ENCODE measurements at regions not wholly inside any gene's neighbourhood (a gene's known extent, or its start where the extent isn't known, plus 50 kb on each side); places are given as distances from the start of the nearest gene placed in this dataset.

- FAIRE-seq (no peak), DNase-seq (ENCODE audit: low read depth) (no peak)
- no peak for TF ChIP-seq CTCF (IDR thresholded peaks at IDR 0.05; ENCODE audit: insufficient read depth, low read length, severe bottlenecking)
- H3K4me3 ChIP-seq (ENCODE audit: low read depth, low read length), result no peak overlapping the region
- H3K27me3 ChIP-seq (ENCODE audit: control insufficient read depth, insufficient read depth, low read length), result no peaks in the 10 kb centered on the region
- no peaks in the 10 kb centered on the region for H3K36me3 ChIP-seq (ENCODE audit: control insufficient read depth, insufficient read depth, low read length)
Measured at GRCh38 chr1:194512345-194512744, 1325.9 kb upstream of the B3GALT2 start.

- DNase-seq (ENCODE audit: low read depth), result no peak
- FAIRE-seq, result no peak
- Histone ChIP-seq H3K27me3 (ENCODE audit: control insufficient read depth, insufficient read depth, low read length) (no peaks in the 10 kb centered on the region), H3K4me3 (ENCODE audit: low read depth, low read length) (no peak overlapping the region), H3K36me3 (ENCODE audit: control insufficient read depth, insufficient read depth, low read length) (no peaks in the 10 kb centered on the region)
- TF ChIP-seq CTCF (IDR thresholded peaks at IDR 0.05; ENCODE audit: insufficient read depth, low read length, severe bottlenecking), result no peak
Measured at GRCh38 chr1:194503209-194503608, 1316.8 kb upstream of the B3GALT2 start.

- Histone ChIP-seq H3K4me3 (ENCODE audit: low read depth, low read length) (no peak overlapping the region), H3K27me3 (ENCODE audit: control insufficient read depth, insufficient read depth, low read length) (no peaks in the 10 kb centered on the region), H3K36me3 (ENCODE audit: control insufficient read depth, insufficient read depth, low read length) (no peaks in the 10 kb centered on the region)
- DNase-seq (ENCODE audit: low read depth) (no peak), FAIRE-seq (no peak)
- no peak for TF ChIP-seq CTCF (IDR thresholded peaks at IDR 0.05; ENCODE audit: insufficient read depth, low read length, severe bottlenecking)
Measured at GRCh38 chr1:194495434-194495833, 1309.0 kb upstream of the B3GALT2 start.

- H3K27me3 ChIP-seq (ENCODE audit: control insufficient read depth, insufficient read depth, low read length), result no peaks in the 10 kb centered on the region
- H3K4me3 ChIP-seq (ENCODE audit: low read depth, low read length), result no peak overlapping the region
- DNase-seq (ENCODE audit: low read depth), result no peak
- H3K36me3 ChIP-seq (ENCODE audit: control insufficient read depth, insufficient read depth, low read length), result no peaks in the 10 kb centered on the region
- no peak for TF ChIP-seq CTCF (IDR thresholded peaks at IDR 0.05; ENCODE audit: insufficient read depth, low read length, severe bottlenecking)
- FAIRE-seq, result no peak
Measured at GRCh38 chr1:194487172-194487571, 1300.8 kb upstream of the B3GALT2 start.

GRCh38 chr1:194485432-194485831 is 1299.0 kb upstream of the B3GALT2 start:
- TF ChIP-seq CTCF (IDR thresholded peaks at IDR 0.05; ENCODE audit: insufficient read depth, low read length, severe bottlenecking), result no peak
- no peak for FAIRE-seq
- no peaks in the 10 kb centered on the region for H3K27me3 ChIP-seq (ENCODE audit: control insufficient read depth, insufficient read depth, low read length)

GRCh38 chr1:194478731-194479130 is 1292.3 kb upstream of the B3GALT2 start:
- Histone ChIP-seq H3K36me3 (ENCODE audit: control insufficient read depth, insufficient read depth, low read length) (no peaks in the 10 kb centered on the region), H3K4me3 (ENCODE audit: low read depth, low read length) (no peak overlapping the region), H3K27me3 (ENCODE audit: control insufficient read depth, insufficient read depth, low read length) (no peaks in the 10 kb centered on the region)
- no peak for DNase-seq (ENCODE audit: low read depth)
- no peak for FAIRE-seq
- TF ChIP-seq CTCF (IDR thresholded peaks at IDR 0.05; ENCODE audit: insufficient read depth, low read length, severe bottlenecking), result no peak

More at GRCh38 chr1:194485432-194485831, 1299.0 kb upstream of the B3GALT2 start:
- Histone ChIP-seq H3K4me3 (ENCODE audit: low read depth, low read length) (no peak overlapping the region), H3K36me3 (ENCODE audit: control insufficient read depth, insufficient read depth, low read length) (no peaks in the 10 kb centered on the region)
- no peak for DNase-seq (ENCODE audit: low read depth)

Data from bronchial epithelial cell (primary cell).